GM23338 (cell line): ENCODE measurements at regions not wholly inside any gene's neighbourhood (a gene's known extent, or its start where the extent isn't known, plus 50 kb on each side); places are given as distances from the start of the nearest gene placed in this dataset.

ENCODE experiments used
- ATAC-seq: fragments of 200-7000 bp; cut with Tn5 transposase; 3 replicates; pipeline ENCODE4 v1.9.1; 2020
- DNase-seq: peaks from one replicate; pipeline ENCODE4 v3.0.0-alpha.2; 2015; ENCODE audit warnings: low spot score
- H2AFZ ChIP-seq: fragments of 200-600 bp; sonication (generic); 2 replicates; pipeline ENCODE4 v1.8.0; 2016; ENCODE audit warnings: antibody characterized with exemption, mild to moderate bottlenecking, moderate library complexity
- H3F3A ChIP-seq: fragments of 200-600 bp; sonication (generic); replicated peaks from 2 replicates; pipeline ENCODE4 v1.8.0; 2017; ENCODE audit warnings: antibody characterized with exemption, mixed run types, low read depth
- H3K27ac ChIP-seq: fragments of 200-600 bp; sonication (generic); 2 replicates; pipeline ENCODE4 v1.6.1; 2016; ENCODE audit warnings: low read depth
- H3K27me3 ChIP-seq: fragments of 200-600 bp; sonication (generic); 2 replicates; pipeline ENCODE4 v1.8.0; 2016; ENCODE audit warnings: mild to moderate bottlenecking, mixed run types, moderate library complexity; ENCODE audit not compliant: insufficient read depth
- H3K36me3 ChIP-seq: fragments of 200-600 bp; sonication (generic); 2 replicates; pipeline ENCODE4 v1.8.0; 2016; ENCODE audit warnings: mild to moderate bottlenecking; ENCODE audit not compliant: insufficient read depth
- H3K4me1 ChIP-seq: fragments of 200-600 bp; sonication (generic); 2 replicates; pipeline ENCODE4 v1.8.0; 2016; ENCODE audit warnings: mild to moderate bottlenecking, moderate library complexity; ENCODE audit not compliant: insufficient read depth
- H3K4me2 ChIP-seq: fragments of 200-600 bp; sonication (generic); 2 replicates; pipeline ENCODE4 v1.7.1; 2017; ENCODE audit warnings: mixed run types
- H3K4me3 ChIP-seq: fragments of 200-600 bp; sonication (generic); 2 replicates; pipeline ENCODE4 v1.6.1; 2016; ENCODE audit warnings: mixed run types
- H3K79me2 ChIP-seq: fragments of 200-600 bp; sonication (generic); replicated peaks from 2 replicates; pipeline ENCODE4 v1.8.0; 2017; ENCODE audit warnings: mild to moderate bottlenecking; ENCODE audit not compliant: insufficient read depth
- H3K9me2 ChIP-seq: fragments of 200-600 bp; sonication (generic); 2 replicates; pipeline ENCODE4 v1.8.0; 2017; ENCODE audit not compliant: insufficient read depth
- H4K20me1 ChIP-seq: fragments of 200-600 bp; sonication (generic); replicated peaks from 2 replicates; pipeline ENCODE4 v1.8.0; 2017; ENCODE audit warnings: mild to moderate bottlenecking; ENCODE audit not compliant: insufficient read depth
- H3K27ac Mint-ChIP-seq: 2 replicates; pipeline ENCODE4 v1.8.0; 2020; ENCODE audit warnings: inconsistent platforms, mild to moderate bottlenecking, moderate library complexity, mixed read lengths
- H3K27me3 Mint-ChIP-seq: 3 replicates; pipeline ENCODE4 v1.8.0; 2022; ENCODE audit warnings: low read depth, mild to moderate bottlenecking, moderate library complexity, mixed read lengths, inconsistent platforms; ENCODE audit not compliant: insufficient read depth, poor library complexity
- H3K36me3 Mint-ChIP-seq: 3 replicates; pipeline ENCODE4 v1.8.0; 2021; ENCODE audit warnings: low read depth, mild to moderate bottlenecking, inconsistent platforms, moderate library complexity, mixed read lengths
- H3K4me1 Mint-ChIP-seq: 3 replicates; pipeline ENCODE4 v1.8.0; 2020; ENCODE audit warnings: mild to moderate bottlenecking, inconsistent platforms, mixed read lengths
- H3K4me3 Mint-ChIP-seq: 3 replicates; pipeline ENCODE4 v1.8.0; 2021; ENCODE audit warnings: moderate library complexity, mild to moderate bottlenecking, inconsistent platforms, mixed read lengths
- H3K9me3 Mint-ChIP-seq: 3 replicates; pipeline ENCODE4 v1.8.0; 2020; ENCODE audit warnings: moderate library complexity, mild to moderate bottlenecking, inconsistent platforms, mixed read lengths
- ETS1 ChIP-seq: IDR thresholded peaks from 2 replicates; pipeline ENCODE4 v1.6.1; 2016; ENCODE audit warnings: antibody characterized with exemption
- EZH2 ChIP-seq: fragments of 200-600 bp; sonication (generic); IDR thresholded peaks from one replicate; pipeline ENCODE4 v1.8.0; 2017; ENCODE audit warnings: antibody characterized with exemption, mild to moderate bottlenecking, low read depth; ENCODE audit not compliant: unreplicated experiment
- EZH2phosphoT487 ChIP-seq: fragments of 200-600 bp; sonication (generic); IDR thresholded peaks from one replicate; pipeline ENCODE4 v1.8.1; 2018; ENCODE audit warnings: antibody characterized with exemption; ENCODE audit not compliant: unreplicated experiment
- JUNB ChIP-seq: IDR thresholded peaks from one replicate; pipeline ENCODE4 v1.6.1; 2016; ENCODE audit warnings: antibody characterized with exemption; ENCODE audit not compliant: unreplicated experiment
- POLR2AphosphoS5 ChIP-seq: IDR thresholded peaks from 2 replicates; pipeline ENCODE4 v1.6.1; 2016; ENCODE audit warnings: antibody characterized with exemption, low read depth
- REST ChIP-seq: IDR thresholded peaks from one replicate; pipeline ENCODE4 v1.6.1; 2018; ENCODE audit warnings: antibody characterized with exemption; ENCODE audit not compliant: unreplicated experiment
- STAT1 ChIP-seq: IDR thresholded peaks from one replicate; pipeline ENCODE4 v1.6.1; 2016; ENCODE audit warnings: antibody characterized with exemption; ENCODE audit not compliant: unreplicated experiment
- ZNF114 ChIP-seq: fragments of 250-450 bp; sonication (Bioruptor Pico); IDR thresholded peaks from 2 replicates; pipeline ENCODE4 v1.5.0; 2020; ENCODE audit warnings: mild to moderate bottlenecking, moderate library complexity
- ZNF331 ChIP-seq: fragments of 250-450 bp; sonication (Bioruptor Pico); IDR thresholded peaks from 2 replicates; pipeline ENCODE4 v1.5.0; 2020; ENCODE audit warnings: low read depth, mild to moderate bottlenecking, moderate library complexity
- TF ChIP-seq, protein P1 (sequence below): fragments of 250-450 bp; sonication (Bioruptor Pico); IDR thresholded peaks from 2 replicates; pipeline ENCODE4 v1.5.0; 2020; ENCODE audit warnings: mild to moderate bottlenecking, moderate library complexity

GRCh38 chr15:62307551-62307950 is 142.5 kb upstream of the C2CD4B start (continued):
- TF ChIP-seq STAT1 (no peak), EZH2 (no peak), JUNB (no peak), ZNF331 (CRISPR knock-in tag) (no peak), ZNF114 (CRISPR knock-in tag) (no peak), EZH2phosphoT487 (no peak), REST (no peak)

- no peak overlapping the region for H3K27ac Mint-ChIP-seq
- no peak overlapping the region for H3K4me3 Mint-ChIP-seq
- ATAC-seq (peak; percentile 97), DNase-seq (no peak)
- Histone ChIP-seq H4K20me1 (no peaks in the 10 kb centered on the region), H3K27ac (no peak overlapping the region), H3K4me1 (no peaks in the 10 kb centered on the region), H3K27me3 (no peaks in the 10 kb centered on the region), H3K9me2 (no peaks in the 10 kb centered on the region), H3K4me3 (no peak overlapping the region), H3K4me2 (no peak overlapping the region), H3K36me3 (no peaks in the 10 kb centered on the region), H3K79me2 (no peaks in the 10 kb centered on the region), H3F3A (no peaks in the 10 kb centered on the region), H2AFZ (peak overlapping the region; percentile 43; the same call in 1 of the 2 replicates)
- peaks cover 8% of the 10 kb centered on the region for H3K4me1 Mint-ChIP-seq
- H3K9me3 Mint-ChIP-seq = peaks cover 9% of the 10 kb centered on the region; the same call in 2 of the 3 replicates
- H3K27me3 Mint-ChIP-seq = peaks cover 5% of the 10 kb centered on the region
- H3K36me3 Mint-ChIP-seq = no peaks in the 10 kb centered on the region
- TF ChIP-seq ETS1 (no peak), JUNB (no peak), POLR2AphosphoS5 (no peak), STAT1 (no peak), ZNF114 (CRISPR knock-in tag) (no peak), REST (no peak)
- TF ChIP-seq, protein P1, sequence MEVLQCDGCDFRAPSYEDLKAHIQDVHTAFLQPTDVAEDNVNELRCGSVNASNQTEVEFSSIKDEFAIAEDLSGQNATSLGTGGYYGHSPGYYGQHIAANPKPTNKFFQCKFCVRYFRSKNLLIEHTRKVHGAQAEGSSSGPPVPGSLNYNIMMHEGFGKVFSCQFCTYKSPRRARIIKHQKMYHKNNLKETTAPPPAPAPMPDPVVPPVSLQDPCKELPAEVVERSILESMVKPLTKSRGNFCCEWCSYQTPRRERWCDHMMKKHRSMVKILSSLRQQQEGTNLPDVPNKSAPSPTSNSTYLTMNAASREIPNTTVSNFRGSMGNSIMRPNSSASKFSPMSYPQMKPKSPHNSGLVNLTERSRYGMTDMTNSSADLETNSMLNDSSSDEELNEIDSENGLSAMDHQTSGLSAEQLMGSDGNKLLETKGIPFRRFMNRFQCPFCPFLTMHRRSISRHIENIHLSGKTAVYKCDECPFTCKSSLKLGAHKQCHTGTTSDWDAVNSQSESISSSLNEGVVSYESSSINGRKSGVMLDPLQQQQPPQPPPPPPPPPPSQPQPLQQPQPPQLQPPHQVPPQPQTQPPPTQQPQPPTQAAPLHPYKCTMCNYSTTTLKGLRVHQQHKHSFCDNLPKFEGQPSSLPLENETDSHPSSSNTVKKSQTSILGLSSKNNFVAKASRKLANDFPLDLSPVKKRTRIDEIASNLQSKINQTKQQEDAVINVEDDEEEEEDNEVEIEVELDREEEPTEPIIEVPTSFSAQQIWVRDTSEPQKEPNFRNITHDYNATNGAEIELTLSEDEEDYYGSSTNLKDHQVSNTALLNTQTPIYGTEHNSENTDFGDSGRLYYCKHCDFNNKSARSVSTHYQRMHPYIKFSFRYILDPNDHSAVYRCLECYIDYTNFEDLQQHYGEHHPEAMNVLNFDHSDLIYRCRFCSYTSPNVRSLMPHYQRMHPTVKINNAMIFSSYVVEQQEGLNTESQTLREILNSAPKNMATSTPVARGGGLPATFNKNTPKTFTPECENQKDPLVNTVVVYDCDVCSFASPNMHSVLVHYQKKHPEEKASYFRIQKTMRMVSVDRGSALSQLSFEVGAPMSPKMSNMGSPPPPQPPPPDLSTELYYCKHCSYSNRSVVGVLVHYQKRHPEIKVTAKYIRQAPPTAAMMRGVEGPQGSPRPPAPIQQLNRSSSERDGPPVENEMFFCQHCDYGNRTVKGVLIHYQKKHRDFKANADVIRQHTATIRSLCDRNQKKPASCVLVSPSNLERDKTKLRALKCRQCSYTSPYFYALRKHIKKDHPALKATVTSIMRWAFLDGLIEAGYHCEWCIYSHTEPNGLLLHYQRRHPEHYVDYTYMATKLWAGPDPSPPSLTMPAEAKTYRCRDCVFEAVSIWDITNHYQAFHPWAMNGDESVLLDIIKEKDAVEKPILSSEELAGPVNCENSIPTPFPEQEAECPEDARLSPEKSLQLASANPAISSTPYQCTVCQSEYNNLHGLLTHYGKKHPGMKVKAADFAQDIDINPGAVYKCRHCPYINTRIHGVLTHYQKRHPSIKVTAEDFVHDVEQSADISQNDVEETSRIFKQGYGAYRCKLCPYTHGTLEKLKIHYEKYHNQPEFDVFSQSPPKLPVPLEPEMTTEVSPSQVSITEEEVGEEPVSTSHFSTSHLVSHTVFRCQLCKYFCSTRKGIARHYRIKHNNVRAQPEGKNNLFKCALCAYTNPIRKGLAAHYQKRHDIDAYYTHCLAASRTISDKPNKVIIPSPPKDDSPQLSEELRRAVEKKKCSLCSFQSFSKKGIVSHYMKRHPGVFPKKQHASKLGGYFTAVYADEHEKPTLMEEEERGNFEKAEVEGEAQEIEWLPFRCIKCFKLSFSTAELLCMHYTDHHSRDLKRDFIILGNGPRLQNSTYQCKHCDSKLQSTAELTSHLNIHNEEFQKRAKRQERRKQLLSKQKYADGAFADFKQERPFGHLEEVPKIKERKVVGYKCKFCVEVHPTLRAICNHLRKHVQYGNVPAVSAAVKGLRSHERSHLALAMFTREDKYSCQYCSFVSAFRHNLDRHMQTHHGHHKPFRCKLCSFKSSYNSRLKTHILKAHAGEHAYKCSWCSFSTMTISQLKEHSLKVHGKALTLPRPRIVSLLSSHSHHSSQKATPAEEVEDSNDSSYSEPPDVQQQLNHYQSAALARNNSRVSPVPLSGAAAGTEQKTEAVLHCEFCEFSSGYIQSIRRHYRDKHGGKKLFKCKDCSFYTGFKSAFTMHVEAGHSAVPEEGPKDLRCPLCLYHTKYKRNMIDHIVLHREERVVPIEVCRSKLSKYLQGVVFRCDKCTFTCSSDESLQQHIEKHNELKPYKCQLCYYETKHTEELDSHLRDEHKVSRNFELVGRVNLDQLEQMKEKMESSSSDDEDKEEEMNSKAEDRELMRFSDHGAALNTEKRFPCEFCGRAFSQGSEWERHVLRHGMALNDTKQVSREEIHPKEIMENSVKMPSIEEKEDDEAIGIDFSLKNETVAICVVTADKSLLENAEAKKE (CRISPR knock-in tag) = no peak
Observed at GRCh38 chr15:62316413-62317060, 151.5 kb upstream of the C2CD4B start.
